NCI-H2196 treated with DMSO at 0.1 percent for 48 hours (cell line): ENCODE measurements at regions not wholly inside any gene's neighbourhood (a gene's known extent, or its start where the extent isn't known, plus 50 kb on each side); places are given as distances from the start of the nearest gene placed in this dataset.
"Not testable (repeated sequence)": the region's sequence is repeated elsewhere in the genome, so short reads cannot be mapped to it uniquely, and the experiment has no call there.

Experiments
- DNase-seq: peaks from one replicate; lab custom pipeline; 2025; ENCODE audit not compliant: unreplicated experiment; lab: John Stamatoyannopoulos, UW

GRCh38 chr6:56808871-56809359 lies 146.0 kb upstream of the BEND6 start:
- DNase-seq = no peak

GRCh38 chr6:56807989-56808337 lies 146.9 kb upstream of the BEND6 start:
- no peak for DNase-seq

GRCh38 chr6:56807326-56807988 lies 147.4 kb upstream of the BEND6 start:
- DNase-seq = no peak

- no peak for DNase-seq
Measured at GRCh38 chr6:56806368-56806767, 148.5 kb upstream of the BEND6 start.

GRCh38 chr6:56804996-56805395 lies 149.9 kb upstream of the BEND6 start:
- no peak for DNase-seq

- no peak for DNase-seq
Measured at GRCh38 chr6:56803594-56803993, 151.3 kb upstream of the BEND6 start.

- peak; percentile 4 for DNase-seq
Measured at GRCh38 chr6:56802584-56802983, 152.3 kb upstream of the BEND6 start.

- DNase-seq = no peak
Measured at GRCh38 chr6:56799989-56800388, 154.9 kb upstream of the BEND6 start.

- DNase-seq = no peak
Measured at GRCh38 chr6:56798163-56798562, 155.5 kb upstream of the DST start.

- no peak for DNase-seq
Measured at GRCh38 chr6:56796196-56796532, 153.5 kb upstream of the DST start.

GRCh38 chr6:56795466-56796195 lies 152.9 kb upstream of the DST start:
- no peak for DNase-seq

GRCh38 chr6:56794421-56794820 lies 151.7 kb upstream of the DST start:
- no peak for DNase-seq

GRCh38 chr6:56793938-56794337 lies 151.2 kb upstream of the DST start:
- no peak for DNase-seq

- DNase-seq = no peak
Measured at GRCh38 chr6:56790414-56790813, 147.7 kb upstream of the DST start.

- no peak for DNase-seq
Measured at GRCh38 chr6:56789879-56790278, 147.2 kb upstream of the DST start.

- DNase-seq = no peak
Measured at GRCh38 chr6:56789342-56789741, 146.7 kb upstream of the DST start.

- no peak for DNase-seq
Measured at GRCh38 chr6:56787209-56787608, 144.5 kb upstream of the DST start.

GRCh38 chr6:56786256-56786655 lies 143.6 kb upstream of the DST start:
- DNase-seq = no peak

GRCh38 chr6:56785536-56785935 lies 142.8 kb upstream of the DST start:
- DNase-seq = not testable (repeated sequence)

GRCh38 chr6:56780109-56780508 lies 137.4 kb upstream of the DST start:
- not testable (repeated sequence) for DNase-seq

- DNase-seq = not testable (repeated sequence)
Measured at GRCh38 chr6:56778503-56778902, 135.8 kb upstream of the DST start.

GRCh38 chr6:56775498-56776166 lies 132.9 kb upstream of the DST start:
- DNase-seq = no peak
